ENCODE measurements at regions not wholly inside any gene's neighbourhood (a gene's known extent, or its start where the extent isn't known, plus 50 kb on each side); places are given as distances from the start of the nearest gene placed in this dataset.

GRCh38 chr12:3944620-3945019 is 71.4 kb upstream of the PARP11 start:
- no peaks in the 10 kb centered on the region for H3K79me2 ChIP-seq (ENCODE audit: low read depth)
- ChIA-PET POLR2A (ENCODE audit: unreplicated experiment) (no interaction called here), CTCF (no interaction called here)
- peaks cover 43% of the 10 kb centered on the region for H3K27me3 ChIP-seq (ENCODE audit: insufficient read depth, low read depth)
- no peaks in the 10 kb centered on the region for H3K36me3 ChIP-seq (ENCODE audit: low read depth)
- H3F3A ChIP-seq (ENCODE audit: insufficient read depth, low read depth) = no peaks in the 10 kb centered on the region
- no peaks in the 10 kb centered on the region for H3K9me3 ChIP-seq (ENCODE audit: insufficient read depth, low read depth)
- H3K9me2 ChIP-seq (ENCODE audit: insufficient read depth) = peaks cover 3% of the 10 kb centered on the region; the same call in 1 of the 2 replicates
- no peak overlapping the region for H3K4me2 ChIP-seq
- no peak overlapping the region for H3K27ac ChIP-seq
- intact Hi-C loops (cut with micrococcal nuclease; ENCODE audit: unreplicated experiment) = no loop called here
- no peaks in the 10 kb centered on the region for H4K20me1 ChIP-seq (ENCODE audit: insufficient read depth)
- no peak for DNase-seq
- TF ChIP-seq CTCF (conservative IDR thresholded peaks at IDR 0.05) = no peak
- no peak for TF ChIP-seq EZH2 (IDR thresholded peaks at IDR 0.05; ENCODE audit: low read depth)
- no peak overlapping the region for H3K4me3 ChIP-seq
- no peaks in the 10 kb centered on the region for H3K4me1 ChIP-seq (replicated peaks; ENCODE audit: insufficient read depth)
- BruUV-seq (replicated peaks) = no TSS peak
- no peak overlapping the region for H2AFZ ChIP-seq

- H3K27ac ChIP-seq = no peak overlapping the region
- H2AFZ ChIP-seq = no peak overlapping the region
- H3K79me2 ChIP-seq (ENCODE audit: low read depth) = no peaks in the 10 kb centered on the region
- ChIA-PET CTCF (no interaction called here), POLR2A (ENCODE audit: unreplicated experiment) (no interaction called here)
- no peaks in the 10 kb centered on the region for H3F3A ChIP-seq (ENCODE audit: insufficient read depth, low read depth)
- no peak for TF ChIP-seq EZH2 (IDR thresholded peaks at IDR 0.05; ENCODE audit: low read depth)
- no peak for TF ChIP-seq CTCF (conservative IDR thresholded peaks at IDR 0.05)
- H3K4me3 ChIP-seq = no peak overlapping the region
- no peaks in the 10 kb centered on the region for H4K20me1 ChIP-seq (ENCODE audit: insufficient read depth)
- peaks cover 7% of the 10 kb centered on the region; the same call in 1 of the 2 replicates for H3K9me2 ChIP-seq (ENCODE audit: insufficient read depth)
- H3K27me3 ChIP-seq (ENCODE audit: insufficient read depth, low read depth) = peaks cover 61% of the 10 kb centered on the region
- intact Hi-C loops (cut with micrococcal nuclease; ENCODE audit: unreplicated experiment) = no loop called here
- no peaks in the 10 kb centered on the region for H3K9me3 ChIP-seq (ENCODE audit: insufficient read depth, low read depth)
- no peak overlapping the region for H3K4me2 ChIP-seq
- H3K4me1 ChIP-seq (replicated peaks; ENCODE audit: insufficient read depth) = no peaks in the 10 kb centered on the region
- no TSS peak for BruUV-seq (replicated peaks)
- H3K36me3 ChIP-seq (ENCODE audit: low read depth) = no peaks in the 10 kb centered on the region
- DNase-seq = no peak
Observed at GRCh38 chr12:3938042-3938544, 64.9 kb upstream of the PARP11 start.

GRCh38 chr12:3935078-3935477 is 61.9 kb upstream of the PARP11 start:
- no peaks in the 10 kb centered on the region for H3F3A ChIP-seq (ENCODE audit: insufficient read depth, low read depth)
- CTCF ChIA-PET = no interaction called here
- H2AFZ ChIP-seq = no peak overlapping the region
- DNase-seq = no peak
- POLR2A ChIA-PET (ENCODE audit: unreplicated experiment) = no interaction called here
- H3K27me3 ChIP-seq (ENCODE audit: insufficient read depth, low read depth) = peaks cover 77% of the 10 kb centered on the region
- no peak overlapping the region for H3K4me3 ChIP-seq
- H3K4me2 ChIP-seq = no peak overlapping the region
- H3K4me1 ChIP-seq (replicated peaks; ENCODE audit: insufficient read depth) = no peaks in the 10 kb centered on the region
- H3K36me3 ChIP-seq (ENCODE audit: low read depth) = no peaks in the 10 kb centered on the region
- no peak overlapping the region for H3K27ac ChIP-seq
- no peaks in the 10 kb centered on the region for H3K79me2 ChIP-seq (ENCODE audit: low read depth)
- no peak for TF ChIP-seq EZH2 (IDR thresholded peaks at IDR 0.05; ENCODE audit: low read depth)
- no peak for TF ChIP-seq CTCF (conservative IDR thresholded peaks at IDR 0.05)
- no TSS peak for BruUV-seq (replicated peaks)
- intact Hi-C loops (cut with micrococcal nuclease; ENCODE audit: unreplicated experiment) = no loop called here
- H3K9me3 ChIP-seq (ENCODE audit: insufficient read depth, low read depth) = no peaks in the 10 kb centered on the region
- H3K9me2 ChIP-seq (ENCODE audit: insufficient read depth) = peaks cover 7% of the 10 kb centered on the region; the same call in 1 of the 2 replicates
- no peaks in the 10 kb centered on the region for H4K20me1 ChIP-seq (ENCODE audit: insufficient read depth)

Measured in PC-9 (cell line).